Ishikawa (cell line): ENCODE measurements at regions not wholly inside any gene's neighbourhood (a gene's known extent, or its start where the extent isn't known, plus 50 kb on each side); places are given as distances from the start of the nearest gene placed in this dataset.

Experiments used
- CEBPB ChIP-seq: IDR thresholded peaks from 2 replicates; pipeline ENCODE4 v1.6.1; 2012
- CREB1 ChIP-seq: IDR thresholded peaks from 2 replicates; pipeline ENCODE4 v1.6.1; 2012; ENCODE audit warnings: low read depth
- EGR1 ChIP-seq: IDR thresholded peaks from 2 replicates; pipeline ENCODE4 v1.6.1; 2012
- EP300 ChIP-seq: IDR thresholded peaks from 2 replicates; pipeline ENCODE4 v1.6.1; 2012; ENCODE audit warnings: borderline replicate concordance
- FOXM1 ChIP-seq: IDR thresholded peaks from 2 replicates; pipeline ENCODE4 v1.6.1; 2012; ENCODE audit warnings: low read depth, borderline replicate concordance
- NFIC ChIP-seq: IDR thresholded peaks from 2 replicates; pipeline ENCODE4 v1.6.1; 2012
- RAD21 ChIP-seq: IDR thresholded peaks from 2 replicates; pipeline ENCODE4 v1.6.1; 2012; ENCODE audit warnings: low read depth
- TAF1 ChIP-seq: IDR thresholded peaks from 2 replicates; pipeline ENCODE4 v1.6.1; 2012; ENCODE audit warnings: low read depth, mild to moderate bottlenecking
- TCF12 ChIP-seq: IDR thresholded peaks from 2 replicates; pipeline ENCODE4 v1.6.1; 2012; ENCODE audit warnings: low read depth
- TEAD4 ChIP-seq: IDR thresholded peaks from 2 replicates; pipeline ENCODE4 v1.6.1; 2012
- YY1 ChIP-seq: IDR thresholded peaks from 2 replicates; pipeline ENCODE4 v1.6.1; 2012; ENCODE audit warnings: low read depth
- TF ChIP-seq, protein P1 (sequence below): IDR thresholded peaks from 2 replicates; pipeline ENCODE4 v1.6.1; 2012; ENCODE audit warnings: low read depth, mild to moderate bottlenecking
- TF ChIP-seq, protein P2 (sequence below): IDR thresholded peaks from 2 replicates; pipeline ENCODE4 v1.6.1; 2012

DNA sequence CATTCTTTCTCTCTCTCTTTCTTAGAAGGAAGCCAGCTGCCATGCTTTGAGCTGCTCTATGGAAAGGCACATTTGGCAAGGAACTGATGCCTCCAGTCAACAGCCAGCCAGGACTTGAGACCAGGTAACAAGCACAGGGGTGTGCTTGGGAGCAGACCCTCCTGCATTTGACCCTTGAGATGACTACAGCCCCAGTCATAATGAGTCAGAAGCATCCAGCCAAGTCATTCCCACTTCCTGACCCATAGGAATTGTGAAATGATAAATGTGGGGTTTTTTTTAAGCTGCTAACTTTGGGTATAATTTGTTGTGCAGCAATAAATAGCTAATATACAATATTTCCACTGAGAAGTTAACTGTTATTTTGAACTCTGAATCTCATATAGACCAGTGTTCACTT is 446.9 kb downstream of the GRXCR1 start:
- TF ChIP-seq FOXM1, result no peak
- no peak for TF ChIP-seq TAF1
- no peak for TF ChIP-seq CREB1
- TF ChIP-seq CEBPB, result no peak
- TF ChIP-seq, protein P1, sequence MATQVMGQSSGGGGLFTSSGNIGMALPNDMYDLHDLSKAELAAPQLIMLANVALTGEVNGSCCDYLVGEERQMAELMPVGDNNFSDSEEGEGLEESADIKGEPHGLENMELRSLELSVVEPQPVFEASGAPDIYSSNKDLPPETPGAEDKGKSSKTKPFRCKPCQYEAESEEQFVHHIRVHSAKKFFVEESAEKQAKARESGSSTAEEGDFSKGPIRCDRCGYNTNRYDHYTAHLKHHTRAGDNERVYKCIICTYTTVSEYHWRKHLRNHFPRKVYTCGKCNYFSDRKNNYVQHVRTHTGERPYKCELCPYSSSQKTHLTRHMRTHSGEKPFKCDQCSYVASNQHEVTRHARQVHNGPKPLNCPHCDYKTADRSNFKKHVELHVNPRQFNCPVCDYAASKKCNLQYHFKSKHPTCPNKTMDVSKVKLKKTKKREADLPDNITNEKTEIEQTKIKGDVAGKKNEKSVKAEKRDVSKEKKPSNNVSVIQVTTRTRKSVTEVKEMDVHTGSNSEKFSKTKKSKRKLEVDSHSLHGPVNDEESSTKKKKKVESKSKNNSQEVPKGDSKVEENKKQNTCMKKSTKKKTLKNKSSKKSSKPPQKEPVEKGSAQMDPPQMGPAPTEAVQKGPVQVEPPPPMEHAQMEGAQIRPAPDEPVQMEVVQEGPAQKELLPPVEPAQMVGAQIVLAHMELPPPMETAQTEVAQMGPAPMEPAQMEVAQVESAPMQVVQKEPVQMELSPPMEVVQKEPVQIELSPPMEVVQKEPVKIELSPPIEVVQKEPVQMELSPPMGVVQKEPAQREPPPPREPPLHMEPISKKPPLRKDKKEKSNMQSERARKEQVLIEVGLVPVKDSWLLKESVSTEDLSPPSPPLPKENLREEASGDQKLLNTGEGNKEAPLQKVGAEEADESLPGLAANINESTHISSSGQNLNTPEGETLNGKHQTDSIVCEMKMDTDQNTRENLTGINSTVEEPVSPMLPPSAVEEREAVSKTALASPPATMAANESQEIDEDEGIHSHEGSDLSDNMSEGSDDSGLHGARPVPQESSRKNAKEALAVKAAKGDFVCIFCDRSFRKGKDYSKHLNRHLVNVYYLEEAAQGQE, result no peak
- no peak for TF ChIP-seq YY1
- no peak for TF ChIP-seq EP300
- TF ChIP-seq RAD21, result no peak
- no peak for TF ChIP-seq EGR1
- TF ChIP-seq TCF12, result no peak
- TF ChIP-seq, protein P2, sequence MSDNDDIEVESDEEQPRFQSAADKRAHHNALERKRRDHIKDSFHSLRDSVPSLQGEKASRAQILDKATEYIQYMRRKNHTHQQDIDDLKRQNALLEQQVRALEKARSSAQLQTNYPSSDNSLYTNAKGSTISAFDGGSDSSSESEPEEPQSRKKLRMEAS, result no peak
- TF ChIP-seq TEAD4, result no peak
- no peak for TF ChIP-seq NFIC
